ENCODE measurements at regions not wholly inside any gene's neighbourhood (a gene's known extent, or its start where the extent isn't known, plus 50 kb on each side); places are given as distances from the start of the nearest gene placed in this dataset.

DNA sequence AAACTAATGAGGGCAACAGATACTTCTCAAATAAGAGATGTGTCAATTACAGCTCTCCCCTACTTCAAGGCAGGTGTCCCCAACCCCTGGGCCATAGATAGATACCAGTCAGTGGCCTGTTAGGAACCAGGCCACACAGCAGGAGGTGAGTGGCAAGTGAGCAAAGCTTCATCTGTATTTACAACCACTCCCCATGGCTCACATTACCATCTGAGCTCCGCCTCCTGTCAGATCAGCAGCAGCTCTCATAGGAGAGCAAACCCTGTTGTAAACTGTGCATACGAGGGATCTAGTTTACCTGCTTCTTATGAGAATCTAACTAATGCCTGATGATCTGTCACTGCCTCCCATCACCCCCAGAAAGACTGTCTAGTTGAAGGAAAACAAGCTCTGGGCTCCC lies 422.1 kb downstream of the GJA1 start:
- Histone ChIP-seq H3K4me1 (ENCODE audit: control insufficient read depth in 4 of 4, insufficient read depth in 4 of 4, low read length in 3 of 4) (no peaks in the 10 kb centered on the region), H3K27me3 (ENCODE audit: control insufficient read depth in 4 of 4, insufficient read depth in 4 of 4, low read length in 3 of 4) (peaks cover 0 to 5% (median 0%) of the 10 kb centered on the region in 4 donors), H3K9ac (ENCODE audit: low read depth in 1 of 2, low read length in 2 of 2) (no peak overlapping the region), H3K36me3 (ENCODE audit: control insufficient read depth in 4 of 4, insufficient read depth in 3 of 4, low read depth in 1 of 4, low read length in 3 of 4) (no peaks in the 10 kb centered on the region), H3K4me3 (ENCODE audit: low read depth in 1 of 3, low read length in 3 of 3) (no peak overlapping the region), H3K27ac (ENCODE audit: low read depth in 1 of 2, low read length in 2 of 2) (no peak overlapping the region), H3K9me3 (ENCODE audit: control insufficient read depth in 4 of 4, low read length in 3 of 4) (no peaks in the 10 kb centered on the region)
- no peak for TF ChIP-seq RXRA (IDR thresholded peaks at IDR 0.05)
- TF ChIP-seq NR2F2 (IDR thresholded peaks at IDR 0.05): no peak
- TF ChIP-seq FOXA2 (IDR thresholded peaks at IDR 0.05): no peak
- no peak for TF ChIP-seq HNF4A (conservative IDR thresholded peaks at IDR 0.05)
- TF ChIP-seq TAF1 (conservative IDR thresholded peaks at IDR 0.05): no peak
- no peak for DNase-seq (ENCODE audit: low spot score)
- 63% methylated on average over 2 of the region's 2 CpGs for WGBS

DNA sequence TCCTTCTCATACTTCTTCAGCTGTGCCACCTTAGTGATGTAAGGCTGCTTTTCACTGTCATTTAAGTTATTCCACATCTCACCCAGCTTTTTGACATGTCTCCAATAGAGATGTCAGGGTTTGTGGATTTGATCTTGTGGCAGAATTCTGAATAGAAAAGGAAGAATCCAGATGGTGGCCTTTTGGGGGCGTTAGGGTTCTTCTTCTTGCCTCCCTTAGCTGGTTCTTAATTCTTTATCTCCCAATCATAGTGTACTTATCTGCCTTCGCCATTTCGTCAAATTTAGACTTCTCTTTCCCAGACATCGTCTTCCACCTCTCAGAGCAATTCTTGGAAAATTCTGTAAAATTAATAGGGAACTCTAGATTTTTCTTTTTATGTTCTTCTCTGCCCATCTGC lies 422.9 kb downstream of the GJA1 start:
- Histone ChIP-seq H3K9me3 (ENCODE audit: control insufficient read depth in 4 of 4, low read length in 3 of 4) (no peaks in the 10 kb centered on the region), H3K27me3 (ENCODE audit: control insufficient read depth in 4 of 4, insufficient read depth in 4 of 4, low read length in 3 of 4) (peaks cover 0 to 5% (median 0%) of the 10 kb centered on the region in 4 donors), H3K36me3 (ENCODE audit: control insufficient read depth in 4 of 4, insufficient read depth in 3 of 4, low read depth in 1 of 4, low read length in 3 of 4) (no peaks in the 10 kb centered on the region), H3K4me3 (ENCODE audit: low read depth in 1 of 3, low read length in 3 of 3) (no peak overlapping the region), H3K4me1 (ENCODE audit: control insufficient read depth in 4 of 4, insufficient read depth in 4 of 4, low read length in 3 of 4) (no peaks in the 10 kb centered on the region), H3K9ac (ENCODE audit: low read depth in 1 of 2, low read length in 2 of 2) (no peak overlapping the region), H3K27ac (ENCODE audit: low read depth in 1 of 2, low read length in 2 of 2) (no peak overlapping the region)
- TF ChIP-seq RAD21 (IDR thresholded peaks at IDR 0.05) (no peak), GABPA (IDR thresholded peaks at IDR 0.05 in 1 of 2, conservative IDR thresholded peaks at IDR 0.05 in 1 of 2) (no peak)
- DNase-seq (ENCODE audit: low spot score): no peak
- WGBS: 78% methylated on average over 4 of the region's 4 CpGs

DNA sequence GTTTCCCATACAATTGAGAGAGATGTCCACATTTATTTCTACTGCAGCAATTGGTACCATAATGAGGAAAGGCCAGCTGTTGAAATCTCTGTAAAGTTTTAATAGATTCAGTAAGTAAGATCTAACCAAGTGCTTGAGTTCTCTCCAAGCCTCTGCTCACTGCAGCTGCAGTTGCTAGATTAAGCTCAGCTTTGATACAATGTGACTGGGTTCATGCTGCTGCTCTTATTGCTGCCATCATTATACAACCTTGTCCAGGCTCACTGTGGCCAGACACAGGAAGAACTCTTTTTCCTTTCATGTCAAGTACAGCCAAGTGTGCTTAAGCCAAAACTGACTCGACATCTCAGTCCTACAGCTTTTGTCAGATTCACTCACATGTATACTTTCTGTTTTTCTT lies 423.5 kb downstream of the GJA1 start:
- H3K27me3 ChIP-seq (ENCODE audit: control insufficient read depth in 4 of 4, insufficient read depth in 4 of 4, low read length in 3 of 4): peaks cover 0 to 5% (median 0%) of the 10 kb centered on the region in 4 donors
- no peak overlapping the region for H3K27ac ChIP-seq (ENCODE audit: low read depth in 1 of 2, low read length in 2 of 2)
- no peaks in the 10 kb centered on the region for H3K4me1 ChIP-seq (ENCODE audit: control insufficient read depth in 4 of 4, insufficient read depth in 4 of 4, low read length in 3 of 4)
- H3K9me3 ChIP-seq (ENCODE audit: control insufficient read depth in 4 of 4, low read length in 3 of 4): no peaks in the 10 kb centered on the region
- no peaks in the 10 kb centered on the region for H3K36me3 ChIP-seq (ENCODE audit: control insufficient read depth in 4 of 4, insufficient read depth in 3 of 4, low read depth in 1 of 4, low read length in 3 of 4)
- no peak overlapping the region for H3K9ac ChIP-seq (ENCODE audit: low read depth in 1 of 2, low read length in 2 of 2)
- no peak overlapping the region for H3K4me3 ChIP-seq (ENCODE audit: low read depth in 1 of 3, low read length in 3 of 3)
- TF ChIP-seq JUND (IDR thresholded peaks at IDR 0.05) (no peak), SP1 (IDR thresholded peaks at IDR 0.05) (no peak), HNF4A (conservative IDR thresholded peaks at IDR 0.05) (no peak), TAF1 (conservative IDR thresholded peaks at IDR 0.05) (no peak), FOXA1 (IDR thresholded peaks at IDR 0.05) (no peak)
- TF ChIP-seq, protein P1, sequence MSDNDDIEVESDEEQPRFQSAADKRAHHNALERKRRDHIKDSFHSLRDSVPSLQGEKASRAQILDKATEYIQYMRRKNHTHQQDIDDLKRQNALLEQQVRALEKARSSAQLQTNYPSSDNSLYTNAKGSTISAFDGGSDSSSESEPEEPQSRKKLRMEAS (IDR thresholded peaks at IDR 0.05): no peak
- TF ChIP-seq, protein P2, sequence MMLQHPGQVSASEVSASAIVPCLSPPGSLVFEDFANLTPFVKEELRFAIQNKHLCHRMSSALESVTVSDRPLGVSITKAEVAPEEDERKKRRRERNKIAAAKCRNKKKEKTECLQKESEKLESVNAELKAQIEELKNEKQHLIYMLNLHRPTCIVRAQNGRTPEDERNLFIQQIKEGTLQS (IDR thresholded peaks at IDR 0.05): no peak
- 61% methylated on average over 1 of the region's 1 CpG for WGBS
- no peak for DNase-seq (ENCODE audit: low spot score)

DNA sequence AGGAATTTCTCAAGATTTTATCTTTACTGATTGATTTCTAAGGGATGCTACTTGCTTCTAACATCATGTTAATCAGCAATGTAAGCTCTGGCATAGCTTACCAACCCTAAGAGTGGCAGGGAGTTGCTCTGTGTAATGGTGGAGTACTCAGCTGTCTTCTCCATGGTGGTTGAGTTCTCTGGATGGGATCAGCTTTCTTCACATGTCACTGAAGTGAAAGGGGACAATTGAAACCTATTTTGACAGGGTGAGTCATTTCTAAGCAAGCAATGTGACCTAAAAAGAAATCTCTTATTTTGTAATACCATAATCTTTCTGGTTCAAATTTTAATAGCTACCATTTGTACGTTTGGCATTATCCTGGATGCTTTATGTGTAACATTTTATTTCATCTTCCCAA lies 430.4 kb downstream of the GJA1 start:
- 39% methylated on average over 1 of the region's 1 CpG for WGBS
- TF ChIP-seq NR2F2 (IDR thresholded peaks at IDR 0.05): no peak
- TF ChIP-seq, protein P3, sequence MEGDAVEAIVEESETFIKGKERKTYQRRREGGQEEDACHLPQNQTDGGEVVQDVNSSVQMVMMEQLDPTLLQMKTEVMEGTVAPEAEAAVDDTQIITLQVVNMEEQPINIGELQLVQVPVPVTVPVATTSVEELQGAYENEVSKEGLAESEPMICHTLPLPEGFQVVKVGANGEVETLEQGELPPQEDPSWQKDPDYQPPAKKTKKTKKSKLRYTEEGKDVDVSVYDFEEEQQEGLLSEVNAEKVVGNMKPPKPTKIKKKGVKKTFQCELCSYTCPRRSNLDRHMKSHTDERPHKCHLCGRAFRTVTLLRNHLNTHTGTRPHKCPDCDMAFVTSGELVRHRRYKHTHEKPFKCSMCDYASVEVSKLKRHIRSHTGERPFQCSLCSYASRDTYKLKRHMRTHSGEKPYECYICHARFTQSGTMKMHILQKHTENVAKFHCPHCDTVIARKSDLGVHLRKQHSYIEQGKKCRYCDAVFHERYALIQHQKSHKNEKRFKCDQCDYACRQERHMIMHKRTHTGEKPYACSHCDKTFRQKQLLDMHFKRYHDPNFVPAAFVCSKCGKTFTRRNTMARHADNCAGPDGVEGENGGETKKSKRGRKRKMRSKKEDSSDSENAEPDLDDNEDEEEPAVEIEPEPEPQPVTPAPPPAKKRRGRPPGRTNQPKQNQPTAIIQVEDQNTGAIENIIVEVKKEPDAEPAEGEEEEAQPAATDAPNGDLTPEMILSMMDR (IDR thresholded peaks at IDR 0.05; ENCODE audit: low read depth, low read length, missing input control): no peak
- no peak for TF ChIP-seq SP1 (IDR thresholded peaks at IDR 0.05)
- TF ChIP-seq FOXA2 (IDR thresholded peaks at IDR 0.05): no peak
- no peak for TF ChIP-seq HNF4A (conservative IDR thresholded peaks at IDR 0.05)
- no peak for TF ChIP-seq YY1 (IDR thresholded peaks at IDR 0.05)
- TF ChIP-seq HNF4G (IDR thresholded peaks at IDR 0.05): no peak
- TF ChIP-seq RXRA (IDR thresholded peaks at IDR 0.05): no peak
- no peak for TF ChIP-seq GABPA (IDR thresholded peaks at IDR 0.05 in 1 of 2, conservative IDR thresholded peaks at IDR 0.05 in 1 of 2)
- TF ChIP-seq, protein P4, sequence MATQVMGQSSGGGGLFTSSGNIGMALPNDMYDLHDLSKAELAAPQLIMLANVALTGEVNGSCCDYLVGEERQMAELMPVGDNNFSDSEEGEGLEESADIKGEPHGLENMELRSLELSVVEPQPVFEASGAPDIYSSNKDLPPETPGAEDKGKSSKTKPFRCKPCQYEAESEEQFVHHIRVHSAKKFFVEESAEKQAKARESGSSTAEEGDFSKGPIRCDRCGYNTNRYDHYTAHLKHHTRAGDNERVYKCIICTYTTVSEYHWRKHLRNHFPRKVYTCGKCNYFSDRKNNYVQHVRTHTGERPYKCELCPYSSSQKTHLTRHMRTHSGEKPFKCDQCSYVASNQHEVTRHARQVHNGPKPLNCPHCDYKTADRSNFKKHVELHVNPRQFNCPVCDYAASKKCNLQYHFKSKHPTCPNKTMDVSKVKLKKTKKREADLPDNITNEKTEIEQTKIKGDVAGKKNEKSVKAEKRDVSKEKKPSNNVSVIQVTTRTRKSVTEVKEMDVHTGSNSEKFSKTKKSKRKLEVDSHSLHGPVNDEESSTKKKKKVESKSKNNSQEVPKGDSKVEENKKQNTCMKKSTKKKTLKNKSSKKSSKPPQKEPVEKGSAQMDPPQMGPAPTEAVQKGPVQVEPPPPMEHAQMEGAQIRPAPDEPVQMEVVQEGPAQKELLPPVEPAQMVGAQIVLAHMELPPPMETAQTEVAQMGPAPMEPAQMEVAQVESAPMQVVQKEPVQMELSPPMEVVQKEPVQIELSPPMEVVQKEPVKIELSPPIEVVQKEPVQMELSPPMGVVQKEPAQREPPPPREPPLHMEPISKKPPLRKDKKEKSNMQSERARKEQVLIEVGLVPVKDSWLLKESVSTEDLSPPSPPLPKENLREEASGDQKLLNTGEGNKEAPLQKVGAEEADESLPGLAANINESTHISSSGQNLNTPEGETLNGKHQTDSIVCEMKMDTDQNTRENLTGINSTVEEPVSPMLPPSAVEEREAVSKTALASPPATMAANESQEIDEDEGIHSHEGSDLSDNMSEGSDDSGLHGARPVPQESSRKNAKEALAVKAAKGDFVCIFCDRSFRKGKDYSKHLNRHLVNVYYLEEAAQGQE (IDR thresholded peaks at IDR 0.05): no peak
- TF ChIP-seq EGR1 (IDR thresholded peaks at IDR 0.05; ENCODE audit: low read depth in 2 of 2): no peak
- TF ChIP-seq, protein P1 (IDR thresholded peaks at IDR 0.05): no peak

More for the DNA sequence above, 430.4 kb downstream of the GJA1 start:
- no peaks in the 10 kb centered on the region for H3K27me3 ChIP-seq (ENCODE audit: control insufficient read depth in 4 of 4, insufficient read depth in 4 of 4, low read length in 3 of 4)
- H3K9ac ChIP-seq (ENCODE audit: low read depth in 1 of 2, low read length in 2 of 2): no peak overlapping the region
- no peak overlapping the region for H3K27ac ChIP-seq (ENCODE audit: low read depth in 1 of 2, low read length in 2 of 2)
- no peak overlapping the region for H3K4me3 ChIP-seq (ENCODE audit: low read depth in 1 of 3, low read length in 3 of 3)
- no peaks in the 10 kb centered on the region for H3K36me3 ChIP-seq (ENCODE audit: control insufficient read depth in 4 of 4, insufficient read depth in 3 of 4, low read depth in 1 of 4, low read length in 3 of 4)
- no peak for DNase-seq (ENCODE audit: low spot score)
- H3K4me1 ChIP-seq (ENCODE audit: control insufficient read depth in 4 of 4, insufficient read depth in 4 of 4, low read length in 3 of 4): no peaks in the 10 kb centered on the region
- H3K9me3 ChIP-seq (ENCODE audit: control insufficient read depth in 4 of 4, low read length in 3 of 4): no peaks in the 10 kb centered on the region

Data from liver (tissue), 8 donors.